OCI-LY7 (cell line): ENCODE measurements at regions not wholly inside any gene's neighbourhood (a gene's known extent, or its start where the extent isn't known, plus 50 kb on each side); places are given as distances from the start of the nearest gene placed in this dataset.

Source experiments
- BruUV-seq: library from RNA; stranded (reverse); fragments of 400-500 nt; replicated peaks from 2 replicates; lab custom pipeline; 2021; lab: Mats Ljungman, UMichigan
- CTCF ChIA-PET: fragments of 300-600 bp; sonication (Branson Sonifier 250); formaldehyde crosslinking; loops from one replicate; lab custom pipeline; 2022; ENCODE audit warnings: antibody characterized with exemption; ENCODE audit not compliant: unreplicated experiment; lab: Charles Lee
- POLR2A ChIA-PET: fragments of 300-600 bp; sonication (Branson Sonifier 250); formaldehyde crosslinking; loops from one replicate; lab custom pipeline; 2022; ENCODE audit warnings: antibody characterized with exemption; lab: Charles Lee
- DNase-seq: peaks from one replicate; pipeline ENCODE4 v3.0.0-alpha.2; 2015; ENCODE audit warnings: low spot score
- H2AFZ ChIP-seq: fragments of 200-600 bp; sonication (generic), shearing (Covaris generic); 2 replicates; pipeline ENCODE4 v1.6.1; 2014; ENCODE audit warnings: mild to moderate bottlenecking, antibody characterized with exemption, low read length, moderate library complexity
- H3K27ac ChIP-seq: fragments of 200-600 bp; sonication (generic); 2 replicates; pipeline ENCODE4 v1.5.1; 2014; ENCODE audit warnings: mixed run types, low read depth, mild to moderate bottlenecking, moderate library complexity, low read length, inconsistent platforms; ENCODE audit not compliant: poor library complexity, severe bottlenecking
- H3K36me3 ChIP-seq: fragments of 200-600 bp; sonication (generic); 2 replicates; pipeline ENCODE4 v1.6.1; 2014; ENCODE audit warnings: mild to moderate bottlenecking, antibody characterized with exemption, low read length, moderate library complexity, mixed read lengths; ENCODE audit not compliant: insufficient read depth
- H3K4me1 ChIP-seq: fragments of 200-600 bp; sonication (generic); 2 replicates; pipeline ENCODE4 v1.5.1; 2014; ENCODE audit warnings: mild to moderate bottlenecking, low read length; ENCODE audit not compliant: insufficient read depth, poor library complexity, severe bottlenecking
- H3K4me2 ChIP-seq: fragments of 200-600 bp; sonication (generic); 2 replicates; pipeline ENCODE4 v1.6.1; 2014; ENCODE audit warnings: mild to moderate bottlenecking, low read length
- H3K4me3 ChIP-seq: fragments of 200-600 bp; sonication (generic); 2 replicates; pipeline ENCODE4 v1.5.1; 2014; ENCODE audit warnings: mild to moderate bottlenecking, low read depth, low read length; ENCODE audit not compliant: poor library complexity, severe bottlenecking
- H3K79me2 ChIP-seq: fragments of 200-600 bp; sonication (generic); 2 replicates; pipeline ENCODE4 v1.6.1; 2016; ENCODE audit warnings: low read depth, mild to moderate bottlenecking, low read length, moderate library complexity, mixed read lengths; ENCODE audit not compliant: insufficient read depth
- H3K9me2 ChIP-seq: fragments of 200-600 bp; sonication (generic); 2 replicates; pipeline ENCODE4 v1.6.1; 2016; ENCODE audit warnings: mild to moderate bottlenecking, low read length, mixed read lengths; ENCODE audit not compliant: insufficient read depth
- H3K9me3 ChIP-seq: fragments of 200-600 bp; sonication (generic); 2 replicates; pipeline ENCODE4 v1.6.1; 2014; ENCODE audit warnings: mild to moderate bottlenecking, mixed run types, low read length, mixed read lengths
- H4K20me1 ChIP-seq: fragments of 200-600 bp; sonication (generic); 2 replicates; pipeline ENCODE4 v1.6.1; 2014; ENCODE audit warnings: mild to moderate bottlenecking, antibody characterized with exemption, low read length, moderate library complexity, mixed read lengths; ENCODE audit not compliant: insufficient read depth
- EZH2phosphoT487 ChIP-seq: fragments of 200-600 bp; sonication (generic); IDR thresholded peaks from 2 replicates; pipeline ENCODE4 v1.6.1; 2018; ENCODE audit warnings: low read depth, borderline replicate concordance, mild to moderate bottlenecking, mixed run types, antibody characterized with exemption, low read length, moderate library complexity, mixed read lengths
- intact Hi-C: fragments of 100-400 bp; cut with micrococcal nuclease; formaldehyde crosslinking; loops from one replicate; pipeline ENCODE4 v1.10.0; 2022; ENCODE audit not compliant: unreplicated experiment
- TF ChIP-seq, protein P1 (sequence below): fragments of 200-600 bp; sonication (generic); conservative IDR thresholded peaks from 2 replicates; pipeline ENCODE4 v1.5.1; 2014; ENCODE audit warnings: mild to moderate bottlenecking, antibody characterized with exemption, low read length, moderate library complexity, mixed read lengths

GRCh38 chr13:90447034-90447733 lies 900.3 kb upstream of the MIR17HG start:
- Histone ChIP-seq H3K4me1 (no peaks in the 10 kb centered on the region), H3K9me2 (no peaks in the 10 kb centered on the region), H4K20me1 (no peaks in the 10 kb centered on the region), H3K79me2 (no peaks in the 10 kb centered on the region), H3K36me3 (no peaks in the 10 kb centered on the region), H2AFZ (no peak overlapping the region), H3K4me3 (no peak overlapping the region), H3K27ac (no peak overlapping the region), H3K9me3 (0 out of 2 replicates have a peak, but pooled peaks cover 6% of the 10 kb centered on the region), H3K4me2 (no peak overlapping the region)
- TF ChIP-seq, protein P1, sequence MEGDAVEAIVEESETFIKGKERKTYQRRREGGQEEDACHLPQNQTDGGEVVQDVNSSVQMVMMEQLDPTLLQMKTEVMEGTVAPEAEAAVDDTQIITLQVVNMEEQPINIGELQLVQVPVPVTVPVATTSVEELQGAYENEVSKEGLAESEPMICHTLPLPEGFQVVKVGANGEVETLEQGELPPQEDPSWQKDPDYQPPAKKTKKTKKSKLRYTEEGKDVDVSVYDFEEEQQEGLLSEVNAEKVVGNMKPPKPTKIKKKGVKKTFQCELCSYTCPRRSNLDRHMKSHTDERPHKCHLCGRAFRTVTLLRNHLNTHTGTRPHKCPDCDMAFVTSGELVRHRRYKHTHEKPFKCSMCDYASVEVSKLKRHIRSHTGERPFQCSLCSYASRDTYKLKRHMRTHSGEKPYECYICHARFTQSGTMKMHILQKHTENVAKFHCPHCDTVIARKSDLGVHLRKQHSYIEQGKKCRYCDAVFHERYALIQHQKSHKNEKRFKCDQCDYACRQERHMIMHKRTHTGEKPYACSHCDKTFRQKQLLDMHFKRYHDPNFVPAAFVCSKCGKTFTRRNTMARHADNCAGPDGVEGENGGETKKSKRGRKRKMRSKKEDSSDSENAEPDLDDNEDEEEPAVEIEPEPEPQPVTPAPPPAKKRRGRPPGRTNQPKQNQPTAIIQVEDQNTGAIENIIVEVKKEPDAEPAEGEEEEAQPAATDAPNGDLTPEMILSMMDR: no peak
- no peak for TF ChIP-seq EZH2phosphoT487
- DNase-seq: no peak
- intact Hi-C loops: no loop called here
- no TSS peak for BruUV-seq
- CTCF ChIA-PET: no interaction called here
- POLR2A ChIA-PET: interaction anchor here (0.5 kb wide), 1 partner anchor 80 kb away, joined by 3 read pairs; no protein-coding TSS in a partner anchor

- intact Hi-C loops: no loop called here
- no peak overlapping the region for H3K4me3 ChIP-seq
- no peaks in the 10 kb centered on the region for H3K36me3 ChIP-seq
- no peaks in the 10 kb centered on the region for H3K9me2 ChIP-seq
- H3K4me2 ChIP-seq: no peak overlapping the region
- H3K27ac ChIP-seq: no peak overlapping the region
- H2AFZ ChIP-seq: no peak overlapping the region
- CTCF ChIA-PET: no interaction called here
- no peak for TF ChIP-seq EZH2phosphoT487
- TF ChIP-seq, protein P1: no peak
- H3K4me1 ChIP-seq: no peaks in the 10 kb centered on the region
- H3K9me3 ChIP-seq: 0 out of 2 replicates have a peak, but pooled peaks cover 6% of the 10 kb centered on the region
- no peaks in the 10 kb centered on the region for H4K20me1 ChIP-seq
- no peaks in the 10 kb centered on the region for H3K79me2 ChIP-seq
- BruUV-seq: no TSS peak
- DNase-seq: no peak
- POLR2A ChIA-PET: no interaction called here
Observed at GRCh38 chr13:90447734-90448101, 899.8 kb upstream of the MIR17HG start.

- intact Hi-C loops: no loop called here
- DNase-seq: no peak
- no peaks in the 10 kb centered on the region for H3K4me1 ChIP-seq
- no peaks in the 10 kb centered on the region for H3K36me3 ChIP-seq
- H3K9me3 ChIP-seq: 0 out of 2 replicates have a peak, but pooled peaks cover 6% of the 10 kb centered on the region
- no peaks in the 10 kb centered on the region for H3K9me2 ChIP-seq
- BruUV-seq: no TSS peak
- H3K79me2 ChIP-seq: no peaks in the 10 kb centered on the region
- no peak overlapping the region for H3K4me2 ChIP-seq
- H2AFZ ChIP-seq: no peak overlapping the region
- CTCF ChIA-PET: no interaction called here
- no peak overlapping the region for H3K4me3 ChIP-seq
- POLR2A ChIA-PET: no interaction called here
- no peak overlapping the region for H3K27ac ChIP-seq
- TF ChIP-seq EZH2phosphoT487: no peak
- TF ChIP-seq, protein P1: no peak
- no peaks in the 10 kb centered on the region for H4K20me1 ChIP-seq
Observed at GRCh38 chr13:90448466-90449037, 898.9 kb upstream of the MIR17HG start.
